Ishikawa (cell line): ENCODE measurements at regions not wholly inside any gene's neighbourhood (a gene's known extent, or its start where the extent isn't known, plus 50 kb on each side); places are given as distances from the start of the nearest gene placed in this dataset.

Experiments
- CEBPB ChIP-seq: IDR thresholded peaks from 2 replicates; pipeline ENCODE4 v1.6.1; 2012
- CREB1 ChIP-seq: IDR thresholded peaks from 2 replicates; pipeline ENCODE4 v1.6.1; 2012; ENCODE audit warnings: low read depth
- EGR1 ChIP-seq: IDR thresholded peaks from 2 replicates; pipeline ENCODE4 v1.6.1; 2012
- EP300 ChIP-seq: IDR thresholded peaks from 2 replicates; pipeline ENCODE4 v1.6.1; 2012; ENCODE audit warnings: borderline replicate concordance
- FOXM1 ChIP-seq: IDR thresholded peaks from 2 replicates; pipeline ENCODE4 v1.6.1; 2012; ENCODE audit warnings: low read depth, borderline replicate concordance
- NFIC ChIP-seq: IDR thresholded peaks from 2 replicates; pipeline ENCODE4 v1.6.1; 2012
- RAD21 ChIP-seq: IDR thresholded peaks from 2 replicates; pipeline ENCODE4 v1.6.1; 2012; ENCODE audit warnings: low read depth
- TAF1 ChIP-seq: IDR thresholded peaks from 2 replicates; pipeline ENCODE4 v1.6.1; 2012; ENCODE audit warnings: low read depth, mild to moderate bottlenecking
- TCF12 ChIP-seq: IDR thresholded peaks from 2 replicates; pipeline ENCODE4 v1.6.1; 2012; ENCODE audit warnings: low read depth
- TEAD4 ChIP-seq: IDR thresholded peaks from 2 replicates; pipeline ENCODE4 v1.6.1; 2012
- YY1 ChIP-seq: IDR thresholded peaks from 2 replicates; pipeline ENCODE4 v1.6.1; 2012; ENCODE audit warnings: low read depth
- ZBTB7A ChIP-seq: IDR thresholded peaks from 2 replicates; pipeline ENCODE4 v1.6.1; 2012; ENCODE audit warnings: low read depth
- TF ChIP-seq, protein P1 (sequence below): IDR thresholded peaks from 2 replicates; pipeline ENCODE4 v1.6.1; 2012; ENCODE audit warnings: low read depth, mild to moderate bottlenecking
- TF ChIP-seq, protein P2 (sequence below): IDR thresholded peaks from 2 replicates; pipeline ENCODE4 v1.6.1; 2012
- TF ChIP-seq, protein P3 (sequence below): IDR thresholded peaks from 2 replicates; pipeline ENCODE4 v1.6.1; 2012

DNA sequence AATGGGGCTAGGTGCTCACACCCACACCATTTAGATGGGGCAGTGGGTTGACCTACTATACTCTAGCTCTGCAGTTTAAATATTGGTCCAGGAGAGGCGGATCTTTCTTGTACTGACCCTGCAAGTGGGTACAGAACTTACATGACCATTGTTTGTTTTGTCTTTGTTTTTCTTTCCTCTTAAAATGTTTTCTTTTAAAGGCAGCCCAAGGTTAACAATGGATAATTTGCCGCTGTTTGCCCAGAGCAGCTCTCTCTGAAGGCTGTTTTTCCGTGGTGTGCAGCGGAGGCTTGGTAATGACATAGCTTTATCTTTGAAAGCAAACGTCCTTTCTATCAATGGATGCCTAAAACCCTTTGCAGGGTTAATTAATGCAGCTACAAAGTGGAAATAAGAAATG is 133.3 kb upstream of the MEX3C start:
- TF ChIP-seq CREB1 (no peak), TEAD4 (no peak), FOXM1 (no peak), TAF1 (no peak)

DNA sequence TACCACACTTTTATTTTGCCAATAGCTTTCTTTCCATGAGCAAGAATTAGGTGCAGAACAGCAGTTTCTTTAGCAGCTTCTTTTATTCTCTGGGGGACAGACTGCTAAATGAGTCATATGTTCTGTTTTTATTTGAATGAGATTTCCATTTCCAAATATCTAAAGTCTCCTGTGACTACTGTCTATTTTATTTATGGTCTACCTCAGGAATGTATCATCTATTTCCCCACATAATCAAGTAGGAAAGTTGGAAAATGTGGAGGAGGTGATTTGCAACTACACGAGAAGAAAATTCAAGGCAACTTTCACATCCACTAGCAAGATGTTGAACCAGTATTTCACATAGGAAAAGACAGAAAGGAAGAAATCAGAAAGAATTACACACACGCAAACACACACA is 139.9 kb upstream of the MEX3C start:
- TF ChIP-seq, protein P1, sequence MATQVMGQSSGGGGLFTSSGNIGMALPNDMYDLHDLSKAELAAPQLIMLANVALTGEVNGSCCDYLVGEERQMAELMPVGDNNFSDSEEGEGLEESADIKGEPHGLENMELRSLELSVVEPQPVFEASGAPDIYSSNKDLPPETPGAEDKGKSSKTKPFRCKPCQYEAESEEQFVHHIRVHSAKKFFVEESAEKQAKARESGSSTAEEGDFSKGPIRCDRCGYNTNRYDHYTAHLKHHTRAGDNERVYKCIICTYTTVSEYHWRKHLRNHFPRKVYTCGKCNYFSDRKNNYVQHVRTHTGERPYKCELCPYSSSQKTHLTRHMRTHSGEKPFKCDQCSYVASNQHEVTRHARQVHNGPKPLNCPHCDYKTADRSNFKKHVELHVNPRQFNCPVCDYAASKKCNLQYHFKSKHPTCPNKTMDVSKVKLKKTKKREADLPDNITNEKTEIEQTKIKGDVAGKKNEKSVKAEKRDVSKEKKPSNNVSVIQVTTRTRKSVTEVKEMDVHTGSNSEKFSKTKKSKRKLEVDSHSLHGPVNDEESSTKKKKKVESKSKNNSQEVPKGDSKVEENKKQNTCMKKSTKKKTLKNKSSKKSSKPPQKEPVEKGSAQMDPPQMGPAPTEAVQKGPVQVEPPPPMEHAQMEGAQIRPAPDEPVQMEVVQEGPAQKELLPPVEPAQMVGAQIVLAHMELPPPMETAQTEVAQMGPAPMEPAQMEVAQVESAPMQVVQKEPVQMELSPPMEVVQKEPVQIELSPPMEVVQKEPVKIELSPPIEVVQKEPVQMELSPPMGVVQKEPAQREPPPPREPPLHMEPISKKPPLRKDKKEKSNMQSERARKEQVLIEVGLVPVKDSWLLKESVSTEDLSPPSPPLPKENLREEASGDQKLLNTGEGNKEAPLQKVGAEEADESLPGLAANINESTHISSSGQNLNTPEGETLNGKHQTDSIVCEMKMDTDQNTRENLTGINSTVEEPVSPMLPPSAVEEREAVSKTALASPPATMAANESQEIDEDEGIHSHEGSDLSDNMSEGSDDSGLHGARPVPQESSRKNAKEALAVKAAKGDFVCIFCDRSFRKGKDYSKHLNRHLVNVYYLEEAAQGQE = no peak
- TF ChIP-seq CREB1 (no peak), ZBTB7A (no peak), YY1 (no peak), TEAD4 (no peak), CEBPB (no peak), EGR1 (no peak), NFIC (no peak), FOXM1 (no peak), RAD21 (no peak), TAF1 (no peak), EP300 (no peak)
- TF ChIP-seq, protein P2, sequence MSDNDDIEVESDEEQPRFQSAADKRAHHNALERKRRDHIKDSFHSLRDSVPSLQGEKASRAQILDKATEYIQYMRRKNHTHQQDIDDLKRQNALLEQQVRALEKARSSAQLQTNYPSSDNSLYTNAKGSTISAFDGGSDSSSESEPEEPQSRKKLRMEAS = no peak
- TF ChIP-seq, protein P3, sequence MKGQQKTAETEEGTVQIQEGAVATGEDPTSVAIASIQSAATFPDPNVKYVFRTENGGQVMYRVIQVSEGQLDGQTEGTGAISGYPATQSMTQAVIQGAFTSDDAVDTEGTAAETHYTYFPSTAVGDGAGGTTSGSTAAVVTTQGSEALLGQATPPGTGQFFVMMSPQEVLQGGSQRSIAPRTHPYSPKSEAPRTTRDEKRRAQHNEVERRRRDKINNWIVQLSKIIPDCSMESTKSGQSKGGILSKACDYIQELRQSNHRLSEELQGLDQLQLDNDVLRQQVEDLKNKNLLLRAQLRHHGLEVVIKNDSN = no peak

DNA sequence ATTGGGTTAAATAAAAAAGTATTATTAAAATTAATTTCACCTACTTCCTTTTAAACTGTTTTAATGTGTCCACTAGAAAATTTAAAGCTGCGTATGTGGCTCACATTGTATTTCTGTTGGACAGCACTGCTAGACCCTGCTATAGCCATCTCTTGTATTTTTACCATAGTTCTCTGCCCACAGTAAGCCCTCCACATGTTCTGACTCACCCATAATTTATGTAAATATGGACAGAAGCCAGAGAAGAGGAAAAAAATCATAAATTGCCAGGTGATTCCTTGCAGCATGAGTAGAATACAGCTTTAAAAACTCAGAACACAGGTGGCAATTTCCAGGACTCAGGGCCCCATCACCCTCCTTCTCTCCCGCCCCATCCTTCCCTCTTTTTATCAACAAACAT is 142.4 kb upstream of the MEX3C start:
- no peak for TF ChIP-seq YY1
- TF ChIP-seq, protein P2 = no peak
- TF ChIP-seq TAF1 = no peak
- TF ChIP-seq EGR1 = no peak
- TF ChIP-seq ZBTB7A = no peak
- TF ChIP-seq TCF12 = no peak
- no peak for TF ChIP-seq TEAD4
- TF ChIP-seq FOXM1 = no peak
- no peak for TF ChIP-seq NFIC
- TF ChIP-seq RAD21 = no peak
- TF ChIP-seq EP300 = no peak
- no peak for TF ChIP-seq CREB1

DNA sequence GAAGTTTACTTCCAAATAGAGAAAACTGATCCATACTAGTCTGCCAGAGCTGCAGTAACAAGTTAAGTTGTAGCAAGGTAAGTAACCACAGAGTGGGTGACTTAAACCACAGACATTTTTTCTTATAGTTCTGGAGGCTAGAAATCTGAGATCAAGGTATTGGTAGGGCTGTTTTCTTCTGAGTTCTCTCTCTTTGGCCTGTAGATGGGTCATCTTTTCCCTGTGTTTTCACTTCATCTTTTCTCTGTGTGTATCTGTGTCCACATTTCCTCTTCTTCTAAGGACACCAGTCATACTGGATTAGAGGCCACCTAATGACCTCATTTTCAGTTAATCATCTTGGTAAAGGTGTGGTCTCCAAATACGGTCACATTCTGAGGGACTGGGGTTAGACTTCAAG is 142.9 kb upstream of the MEX3C start:
- TF ChIP-seq EGR1 (no peak), EP300 (no peak), CREB1 (no peak)
- TF ChIP-seq, protein P3 = no peak

DNA sequence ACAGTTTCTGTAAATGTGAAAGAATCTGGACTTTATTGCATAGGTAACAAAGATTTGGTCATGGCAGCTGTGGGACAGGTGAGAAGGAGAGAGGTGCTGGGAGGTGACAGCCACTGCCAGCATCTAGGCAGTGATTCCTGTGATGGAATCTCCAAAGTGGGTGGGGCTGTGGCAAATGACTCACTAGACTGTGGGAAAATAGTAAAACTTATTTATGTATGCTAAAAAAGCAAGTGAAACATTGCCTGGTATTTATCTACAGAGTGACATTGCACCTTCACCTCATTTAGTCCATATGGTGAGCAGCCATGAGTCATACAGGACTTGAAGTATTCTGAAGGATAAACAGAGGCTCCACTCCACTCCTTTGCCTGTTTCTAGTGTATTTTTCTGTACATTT is 145.3 kb upstream of the MEX3C start:
- no peak for TF ChIP-seq CEBPB
- no peak for TF ChIP-seq FOXM1
- TF ChIP-seq EP300 = no peak

DNA sequence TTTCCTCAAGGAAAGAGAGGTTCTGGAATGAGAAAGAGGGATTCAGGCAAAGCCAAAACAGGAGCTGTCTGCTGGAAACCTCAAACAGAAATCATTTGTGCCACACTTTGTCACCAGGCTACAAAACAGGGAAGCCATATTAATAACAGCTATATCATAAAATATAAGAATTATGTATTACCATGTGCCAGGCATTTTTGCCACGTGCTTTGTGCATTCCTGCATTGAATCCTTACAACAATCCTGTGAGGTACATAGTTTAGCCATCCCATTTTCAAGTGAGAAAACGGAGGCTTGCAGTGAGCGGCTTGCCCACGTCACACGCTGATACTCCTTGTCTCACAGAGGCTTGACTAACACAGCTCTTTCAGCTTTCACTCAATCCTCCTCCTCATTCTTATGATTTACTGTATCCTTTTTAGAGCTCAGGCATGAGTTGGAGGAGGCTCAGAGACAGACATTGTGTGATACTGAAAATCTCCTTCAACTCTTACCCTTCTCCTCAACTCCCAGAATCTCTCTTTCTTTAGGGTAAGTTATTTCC is 148.4 kb upstream of the MEX3C start:
- TF ChIP-seq CEBPB = no peak
- TF ChIP-seq FOXM1 = no peak
- no peak for TF ChIP-seq EGR1
- TF ChIP-seq EP300 = no peak
- TF ChIP-seq, protein P1 = no peak
- TF ChIP-seq TAF1 = no peak
- TF ChIP-seq ZBTB7A = no peak
- no peak for TF ChIP-seq TCF12
- TF ChIP-seq, protein P2 = no peak
- TF ChIP-seq NFIC = no peak
- TF ChIP-seq RAD21 = no peak
- TF ChIP-seq YY1 = no peak
- TF ChIP-seq CREB1 = no peak
- no peak for TF ChIP-seq TEAD4
- TF ChIP-seq, protein P3 = no peak
